ENCODE measurements at regions not wholly inside any gene's neighbourhood (a gene's known extent, or its start where the extent isn't known, plus 50 kb on each side); places are given as distances from the start of the nearest gene placed in this dataset.

- DNase-seq: no peak
- H3K9ac ChIP-seq (ENCODE audit: low read length): no peak overlapping the region
- intact Hi-C loops (cut with micrococcal nuclease): no loop called here
- H3K27ac ChIP-seq (ENCODE audit: low read length in 2 of 2): no peak overlapping the region
- H4K20me1 ChIP-seq (ENCODE audit: control insufficient read depth, insufficient read depth, low read length, poor library complexity, severe bottlenecking): no peaks in the 10 kb centered on the region
- Mint-ChIP-seq H3K4me1 (no peaks in the 10 kb centered on the region), H3K9me3 (ENCODE audit: insufficient read depth) (no peaks in the 10 kb centered on the region), H3K27me3 (peaks cover 6% of the 10 kb centered on the region), H3K4me3 (no peak overlapping the region), H3K27ac (no peak overlapping the region)
- TF ChIP-seq CTCF (IDR thresholded peaks at IDR 0.05) (no peak), EZH2 (IDR thresholded peaks at IDR 0.05; ENCODE audit: borderline replicate concordance, insufficient read depth, low read depth, low read length, poor library complexity, severe bottlenecking) (no peak)
- H3K4me1 ChIP-seq (ENCODE audit: control insufficient read depth in 2 of 2, insufficient read depth in 2 of 2, low read length in 2 of 2): no peaks in the 10 kb centered on the region
- ChIA-PET CTCF (no interaction called here), POLR2A (no interaction called here)
- H3K9me3 ChIP-seq (ENCODE audit: control extremely low read depth in 1 of 3, control insufficient read depth in 2 of 3, insufficient read depth in 1 of 3, low read length in 2 of 3): peaks cover 0 to 3% (median 0%) of the 10 kb centered on the region in 3 donors
- H3K36me3 ChIP-seq (replicated peaks in 1 of 2; ENCODE audit: control extremely low read depth in 1 of 2, control insufficient read depth in 1 of 2, extremely low read depth in 1 of 2, insufficient read depth in 2 of 2, low read length in 1 of 2): no peaks in the 10 kb centered on the region
- no peak overlapping the region for H3K4me3 ChIP-seq (ENCODE audit: control extremely low read depth in 1 of 5, extremely low read depth in 1 of 5, insufficient read depth in 1 of 5, low read depth in 2 of 5, low read length in 4 of 5)
- no peak overlapping the region for H3K4me2 ChIP-seq (replicated peaks; ENCODE audit: low read depth, low read length, poor library complexity, severe bottlenecking)
- ATAC-seq (ENCODE audit: low read depth): no peak
- no peaks in the 10 kb centered on the region for H3K79me2 ChIP-seq (ENCODE audit: control insufficient read depth, insufficient read depth, low read length)
- H3K27me3 ChIP-seq (replicated peaks in 1 of 4; ENCODE audit: control extremely low read depth in 1 of 4, control insufficient read depth in 3 of 4, insufficient read depth in 4 of 4, low read length in 3 of 4): no peaks in the 10 kb centered on the region
- no peak overlapping the region for H2AFZ ChIP-seq (ENCODE audit: insufficient read depth, low read depth, low read length, poor library complexity, severe bottlenecking)
Measured at GRCh38 chr11:86728562-86728961, 56.1 kb upstream of the ME3 start.

GRCh38 chr11:86726770-86727504, 54.5 kb upstream of the ME3 start:
- Histone ChIP-seq H3K9me3 (ENCODE audit: control extremely low read depth in 1 of 3, control insufficient read depth in 2 of 3, insufficient read depth in 1 of 3, low read length in 2 of 3) (no peaks in the 10 kb centered on the region), H3K4me3 (ENCODE audit: control extremely low read depth in 1 of 5, extremely low read depth in 1 of 5, insufficient read depth in 1 of 5, low read depth in 2 of 5, low read length in 4 of 5) (no peak overlapping the region), H3K4me2 (replicated peaks; ENCODE audit: low read depth, low read length, poor library complexity, severe bottlenecking) (no peak overlapping the region), H3K36me3 (replicated peaks in 1 of 2; ENCODE audit: control extremely low read depth in 1 of 2, control insufficient read depth in 1 of 2, extremely low read depth in 1 of 2, insufficient read depth in 2 of 2, low read length in 1 of 2) (no peaks in the 10 kb centered on the region), H3K9ac (ENCODE audit: low read length) (no peak overlapping the region), H3K27ac (ENCODE audit: low read length in 2 of 2) (no peak overlapping the region), H4K20me1 (ENCODE audit: control insufficient read depth, insufficient read depth, low read length, poor library complexity, severe bottlenecking) (no peaks in the 10 kb centered on the region), H3K79me2 (ENCODE audit: control insufficient read depth, insufficient read depth, low read length) (no peaks in the 10 kb centered on the region), H2AFZ (ENCODE audit: insufficient read depth, low read depth, low read length, poor library complexity, severe bottlenecking) (no peak overlapping the region), H3K4me1 (ENCODE audit: control insufficient read depth in 2 of 2, insufficient read depth in 2 of 2, low read length in 2 of 2) (no peaks in the 10 kb centered on the region), H3K27me3 (replicated peaks in 1 of 4; ENCODE audit: control extremely low read depth in 1 of 4, control insufficient read depth in 3 of 4, insufficient read depth in 4 of 4, low read length in 3 of 4) (no peaks in the 10 kb centered on the region)
- peaks cover 6% of the 10 kb centered on the region for H3K27me3 Mint-ChIP-seq
- ChIA-PET POLR2A (no interaction called here), CTCF (no interaction called here)
- no peak for ATAC-seq (ENCODE audit: low read depth)
- no peak overlapping the region for H3K27ac Mint-ChIP-seq
- intact Hi-C loops (cut with micrococcal nuclease): no loop called here
- no peaks in the 10 kb centered on the region for H3K4me1 Mint-ChIP-seq
- WGBS (ENCODE audit: insufficient coverage): 76% methylated on average over 3 of the region's 5 CpGs
- no peak for DNase-seq
- no peak for TF ChIP-seq EZH2 (IDR thresholded peaks at IDR 0.05; ENCODE audit: borderline replicate concordance, insufficient read depth, low read depth, low read length, poor library complexity, severe bottlenecking)
- TF ChIP-seq CTCF (IDR thresholded peaks at IDR 0.05): no peak
- H3K4me3 Mint-ChIP-seq: no peak overlapping the region
- no peaks in the 10 kb centered on the region for H3K9me3 Mint-ChIP-seq (ENCODE audit: insufficient read depth)
